B cell (primary cell): ENCODE measurements at regions not wholly inside any gene's neighbourhood (a gene's known extent, or its start where the extent isn't known, plus 50 kb on each side); places are given as distances from the start of the nearest gene placed in this dataset.

Source experiments
- ATAC-seq: fragments of 200-7000 bp; cut with Tn5 transposase; one replicate; pipeline ENCODE4 v1.10.0; 2021; ENCODE audit warnings: low read depth, mild to moderate bottlenecking, moderate number of reproducible peaks, moderate library complexity
- CTCF ChIA-PET: fragments of 350-600 bp; sonication (Branson Sonifier 250); formaldehyde crosslinking; loops from one replicate; lab custom pipeline; 2021; ENCODE audit warnings: antibody characterized with exemption, inconsistent platforms; lab: Charles Lee
- POLR2A ChIA-PET: fragments of 350-600 bp; sonication (Branson Sonifier 250); formaldehyde crosslinking; loops from one replicate; lab custom pipeline; 2021; ENCODE audit warnings: antibody characterized with exemption; lab: Charles Lee
- DNase-seq: peaks from one replicate; pipeline ENCODE4 v3.0.0; 2013
- H2AFZ ChIP-seq: 2 replicates; pipeline ENCODE4 v1.6.1; 2012; ENCODE audit warnings: mild to moderate bottlenecking, low read depth, low read length; ENCODE audit not compliant: insufficient read depth, poor library complexity, severe bottlenecking
- H3K27ac ChIP-seq, 2 donors: 1 replicate in 1 of 2; 2 replicates in 1 of 2; pipeline ENCODE4 v1.5.1; 2012 to 2013; ENCODE audit warnings: low read length in 2 of 2, mild to moderate bottlenecking in 2 of 2, moderate library complexity in 1 of 2
- H3K27me3 ChIP-seq, 4 experiments: fragments of 200-600 bp in 1 of 4; sonication (generic) in 1 of 4; replicated peaks in 1 of 4; 1 replicate in 2 of 4; 2 replicates in 2 of 4; pipeline versions ENCODE4 v1.6.1 to v1.7.0; 2013 to 2016; ENCODE audit warnings: low read length in 3 of 4, mild to moderate bottlenecking in 2 of 4, mixed read lengths in 1 of 4, moderate library complexity in 1 of 4; ENCODE audit not compliant: insufficient read depth in 4 of 4, control insufficient read depth in 3 of 4; ENCODE audit errors: control extremely low read depth in 1 of 4
- H3K36me3 ChIP-seq, 2 experiments: replicated peaks in 1 of 2; 1 replicate in 1 of 2; 2 replicates in 1 of 2; pipeline versions ENCODE4 v1.6.1 to v1.7.1; 2013; ENCODE audit warnings: low read length in 1 of 2; ENCODE audit not compliant: insufficient read depth in 2 of 2, control insufficient read depth in 1 of 2; ENCODE audit errors: control extremely low read depth in 1 of 2, extremely low read depth in 1 of 2
- H3K4me1 ChIP-seq, 2 donors: fragments of 200-600 bp in 1 of 2; sonication (generic) in 1 of 2; 1 replicate in 1 of 2; 2 replicates in 1 of 2; pipeline versions ENCODE4 v1.5.1 to v1.6.1; 2013 to 2017; ENCODE audit warnings: low read length in 2 of 2; ENCODE audit not compliant: control insufficient read depth in 2 of 2, insufficient read depth in 2 of 2
- H3K4me2 ChIP-seq: replicated peaks from 2 replicates; pipeline ENCODE3; 2012; ENCODE audit warnings: mild to moderate bottlenecking, low read depth, low read length; ENCODE audit not compliant: poor library complexity, severe bottlenecking
- H3K4me3 ChIP-seq, 5 experiments: fragments of 200-600 bp in 1 of 5; sonication (generic) in 1 of 5; 1 replicate in 3 of 5; 2 replicates in 2 of 5; pipeline versions ENCODE4 v1.5.1 to v1.7.0; 2011 to 2016; ENCODE audit warnings: low read length in 4 of 5, mild to moderate bottlenecking in 4 of 5, low read depth in 2 of 5, control low read depth in 1 of 5, moderate library complexity in 1 of 5; ENCODE audit not compliant: insufficient read depth in 1 of 5; ENCODE audit errors: control extremely low read depth in 1 of 5, extremely low read depth in 1 of 5
- H3K79me2 ChIP-seq: fragments of 200-600 bp; sonication (generic); one replicate; pipeline ENCODE4 v1.6.0; 2016; ENCODE audit warnings: low read length; ENCODE audit not compliant: control insufficient read depth, insufficient read depth
- H3K9ac ChIP-seq: fragments of 200-600 bp; sonication (generic); 2 replicates; pipeline ENCODE4 v1.6.1; 2017; ENCODE audit warnings: mild to moderate bottlenecking, low read length, moderate library complexity
- H3K9me3 ChIP-seq, 3 donors: one replicate each; pipeline versions ENCODE4 v1.6.1 to v1.7.1; 2013; ENCODE audit warnings: low read length in 2 of 3; ENCODE audit not compliant: control insufficient read depth in 2 of 3, insufficient read depth in 1 of 3; ENCODE audit errors: control extremely low read depth in 1 of 3
- H4K20me1 ChIP-seq: 2 replicates; pipeline ENCODE4 v1.6.0; 2012; ENCODE audit warnings: mild to moderate bottlenecking, low read length; ENCODE audit not compliant: insufficient read depth, control insufficient read depth, poor library complexity, severe bottlenecking
- H3K27ac Mint-ChIP-seq: one replicate; pipeline ENCODE4 v1.8.0; 2021; ENCODE audit warnings: mixed read lengths
- H3K27me3 Mint-ChIP-seq: one replicate; pipeline ENCODE4 v1.8.0; 2021; ENCODE audit warnings: mixed read lengths
- H3K4me1 Mint-ChIP-seq: one replicate; pipeline ENCODE4 v1.8.0; 2021; ENCODE audit warnings: mixed read lengths
- H3K4me3 Mint-ChIP-seq: one replicate; pipeline ENCODE4 v1.8.0; 2021; ENCODE audit warnings: mixed read lengths
- H3K9me3 Mint-ChIP-seq: one replicate; pipeline ENCODE4 v1.8.0; 2022; ENCODE audit warnings: mixed read lengths; ENCODE audit not compliant: insufficient read depth
- EZH2 ChIP-seq: IDR thresholded peaks from 2 replicates; pipeline ENCODE4 v1.6.1; 2012; ENCODE audit warnings: borderline replicate concordance, low read depth, mild to moderate bottlenecking, moderate library complexity, low read length; ENCODE audit not compliant: insufficient read depth, poor library complexity, severe bottlenecking
- WGBS: methylation state at CpG from one replicate; pipeline ENCODE4 v1.1.5; 2013; ENCODE audit warnings: missing lambda C conversion rate; ENCODE audit not compliant: insufficient coverage; 5-methylcytosine and 5-hydroxymethylcytosine counted together
- intact Hi-C: fragments of 100-400 bp; cut with micrococcal nuclease; formaldehyde crosslinking; loops from one replicate; pipeline ENCODE4 v1.10.0; 2022
- TF ChIP-seq, protein P1 (sequence below): fragments of 200-600 bp; IDR thresholded peaks from one replicate; pipeline ENCODE4 v1.8.0; 2022; ENCODE audit warnings: antibody characterized with exemption, mild to moderate bottlenecking

DNA sequence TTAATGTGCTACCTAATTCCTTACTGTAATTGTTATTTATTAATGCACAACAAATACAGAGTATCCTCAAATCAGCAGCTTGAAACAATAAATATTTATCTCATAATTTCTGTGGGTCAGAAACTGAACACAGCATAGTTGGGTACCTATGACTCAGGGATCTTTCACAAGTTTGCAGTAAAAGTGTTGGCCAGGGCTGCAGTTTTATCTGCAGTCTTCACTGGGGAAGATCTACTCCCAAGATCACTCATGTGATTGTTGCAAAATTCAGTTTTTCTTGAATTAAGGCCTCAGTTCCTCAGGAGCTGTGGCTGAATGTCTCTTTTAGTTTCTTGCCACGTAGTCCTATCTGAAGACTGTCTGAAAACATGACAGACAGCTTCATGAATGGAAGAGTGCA is 237.8 kb downstream of the ZWINT start:
- H3K4me1 ChIP-seq, result no peaks in the 10 kb centered on the region
- no peaks in the 10 kb centered on the region for H3K36me3 ChIP-seq
- DNase-seq (no peak), ATAC-seq (no peak)
- H3K9me3 Mint-ChIP-seq, result no peaks in the 10 kb centered on the region
- no peaks in the 10 kb centered on the region for H3K79me2 ChIP-seq
- no peak overlapping the region for H3K4me3 Mint-ChIP-seq
- ChIA-PET CTCF (no interaction called here), POLR2A (no interaction called here)
- H4K20me1 ChIP-seq, result no peaks in the 10 kb centered on the region
- H3K9ac ChIP-seq, result no peak overlapping the region
- H3K27me3 ChIP-seq, result no peaks in the 10 kb centered on the region
- no peak overlapping the region for H2AFZ ChIP-seq
- no peak overlapping the region for H3K4me3 ChIP-seq
- no peak overlapping the region for H3K27ac Mint-ChIP-seq
- peaks cover 0 to 4% (median 0%) of the 10 kb centered on the region in 3 donors for H3K9me3 ChIP-seq
- WGBS, result 57% methylated on average over 1 of the region's 1 CpG
- intact Hi-C loops, result no loop called here
- TF ChIP-seq, protein P1, sequence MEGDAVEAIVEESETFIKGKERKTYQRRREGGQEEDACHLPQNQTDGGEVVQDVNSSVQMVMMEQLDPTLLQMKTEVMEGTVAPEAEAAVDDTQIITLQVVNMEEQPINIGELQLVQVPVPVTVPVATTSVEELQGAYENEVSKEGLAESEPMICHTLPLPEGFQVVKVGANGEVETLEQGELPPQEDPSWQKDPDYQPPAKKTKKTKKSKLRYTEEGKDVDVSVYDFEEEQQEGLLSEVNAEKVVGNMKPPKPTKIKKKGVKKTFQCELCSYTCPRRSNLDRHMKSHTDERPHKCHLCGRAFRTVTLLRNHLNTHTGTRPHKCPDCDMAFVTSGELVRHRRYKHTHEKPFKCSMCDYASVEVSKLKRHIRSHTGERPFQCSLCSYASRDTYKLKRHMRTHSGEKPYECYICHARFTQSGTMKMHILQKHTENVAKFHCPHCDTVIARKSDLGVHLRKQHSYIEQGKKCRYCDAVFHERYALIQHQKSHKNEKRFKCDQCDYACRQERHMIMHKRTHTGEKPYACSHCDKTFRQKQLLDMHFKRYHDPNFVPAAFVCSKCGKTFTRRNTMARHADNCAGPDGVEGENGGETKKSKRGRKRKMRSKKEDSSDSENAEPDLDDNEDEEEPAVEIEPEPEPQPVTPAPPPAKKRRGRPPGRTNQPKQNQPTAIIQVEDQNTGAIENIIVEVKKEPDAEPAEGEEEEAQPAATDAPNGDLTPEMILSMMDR, result no peak
- no peak for TF ChIP-seq EZH2
- H3K4me2 ChIP-seq, result no peak overlapping the region
- H3K4me1 Mint-ChIP-seq, result no peaks in the 10 kb centered on the region
- no peak overlapping the region for H3K27ac ChIP-seq
- no peaks in the 10 kb centered on the region for H3K27me3 Mint-ChIP-seq

GRCh38 chr10:56116684-56117083 is 244.4 kb downstream of the ZWINT start:
- no peaks in the 10 kb centered on the region for H4K20me1 ChIP-seq
- Mint-ChIP-seq H3K9me3 (peaks cover 2% of the 10 kb centered on the region), H3K27me3 (no peaks in the 10 kb centered on the region), H3K4me1 (no peaks in the 10 kb centered on the region), H3K27ac (no peak overlapping the region), H3K4me3 (no peak overlapping the region)
- H2AFZ ChIP-seq, result no peak overlapping the region
- ChIA-PET POLR2A (no interaction called here), CTCF (no interaction called here)
- intact Hi-C loops, result no loop called here
- H3K9me3 ChIP-seq, result no peaks in the 10 kb centered on the region
- no peaks in the 10 kb centered on the region for H3K27me3 ChIP-seq
- H3K79me2 ChIP-seq, result no peaks in the 10 kb centered on the region
- H3K27ac ChIP-seq, result no peak overlapping the region
- no peak overlapping the region for H3K4me2 ChIP-seq
- H3K4me3 ChIP-seq, result no peak overlapping the region
- H3K36me3 ChIP-seq, result no peaks in the 10 kb centered on the region
- TF ChIP-seq, protein P1, result no peak
- no peak for TF ChIP-seq EZH2
- no peak overlapping the region for H3K9ac ChIP-seq
- ATAC-seq, result no peak
- no CpG with 5 or more reads among the region's 1 CpG for WGBS
- no peak for DNase-seq
- no peaks in the 10 kb centered on the region for H3K4me1 ChIP-seq
